Panc1 (cell line): ENCODE measurements at regions not wholly inside any gene's neighbourhood (a gene's known extent, or its start where the extent isn't known, plus 50 kb on each side); places are given as distances from the start of the nearest gene placed in this dataset.

ENCODE experiments used
- ATAC-seq: fragments of 200-7000 bp; cut with Tn5 transposase; 2 replicates; pipeline ENCODE4 v1.9.1; 2020; ENCODE audit warnings: mild to moderate bottlenecking, moderate library complexity
- BruUV-seq: library from RNA; stranded (reverse); fragments of 400-500 nt; replicated peaks from 2 replicates; lab custom pipeline; 2021; lab: Mats Ljungman, UMichigan
- CTCF ChIA-PET: fragments of 300-600 bp; sonication (Branson Sonifier 250); formaldehyde crosslinking; loops from one replicate; lab custom pipeline; 2022; ENCODE audit warnings: antibody characterized with exemption; lab: Charles Lee
- POLR2A ChIA-PET: fragments of 300-600 bp; sonication (Branson Sonifier 250); formaldehyde crosslinking; loops from one replicate; lab custom pipeline; 2022; ENCODE audit warnings: antibody characterized with exemption; lab: Charles Lee
- DNase-seq: peaks from one replicate; pipeline ENCODE4 v3.0.0-alpha.2; 2010; ENCODE audit warnings: low read depth, low spot score
- H3K27ac ChIP-seq: 2 replicates; pipeline ENCODE4 v1.5.1; 2011; ENCODE audit warnings: mild to moderate bottlenecking, low read length, inconsistent platforms
- H3K27me3 ChIP-seq: fragments of 200-500 bp; sonication (Bioruptor generic); 2 replicates; pipeline ENCODE4 v1.6.0; 2014; ENCODE audit warnings: low read length, inconsistent platforms; ENCODE audit not compliant: control insufficient read depth, insufficient read depth
- H3K36me3 ChIP-seq: fragments of 200-500 bp; sonication (Bioruptor generic); 2 replicates; pipeline ENCODE4 v1.5.1; 2014; ENCODE audit warnings: inconsistent platforms, mild to moderate bottlenecking, low read length, moderate library complexity; ENCODE audit not compliant: control insufficient read depth, insufficient read depth
- H3K4me1 ChIP-seq: 2 replicates; pipeline ENCODE4 v1.5.1; 2011; ENCODE audit warnings: inconsistent platforms, mild to moderate bottlenecking, low read length, moderate library complexity; ENCODE audit not compliant: control insufficient read depth, insufficient read depth
- H3K4me3 ChIP-seq, 2 experiments: 2 replicates each; pipeline ENCODE4 v1.5.1; 2011 to 2012; ENCODE audit warnings: low read depth in 2 of 2, low read length in 2 of 2, mild to moderate bottlenecking in 2 of 2, inconsistent platforms in 1 of 2, moderate library complexity in 1 of 2
- H3K9me3 ChIP-seq: fragments of 200-500 bp; sonication (Bioruptor generic); 2 replicates; pipeline ENCODE4 v1.5.1; 2014; ENCODE audit warnings: low read depth, mild to moderate bottlenecking, inconsistent platforms, low read length, moderate library complexity; ENCODE audit not compliant: control insufficient read depth, insufficient read depth
- POLR2AphosphoS5 ChIP-seq: IDR thresholded peaks from 2 replicates; pipeline ENCODE4 v1.6.1; 2012; ENCODE audit warnings: mild to moderate bottlenecking, low read depth, low read length, moderate library complexity
- SIN3A ChIP-seq: IDR thresholded peaks from 2 replicates; pipeline ENCODE4 v1.6.1; 2012; ENCODE audit warnings: low read depth, mild to moderate bottlenecking, low read length, moderate library complexity, borderline replicate concordance; ENCODE audit not compliant: insufficient read depth
- TCF7L2 ChIP-seq: IDR thresholded peaks from 2 replicates; pipeline ENCODE4 v1.6.1; 2011; ENCODE audit warnings: mild to moderate bottlenecking, low read depth, low read length, inconsistent platforms
- in situ Hi-C: cut with HindIII; loops from 2 replicates; pipeline ENCODE4 v1.10.0; 2016; ENCODE audit warnings: low sequenced_read_pairs, low pct_unique_long_range_greater_than_20kb
- intact Hi-C: fragments of 100-400 bp; cut with micrococcal nuclease; formaldehyde crosslinking; loops from one replicate; pipeline ENCODE4 v1.10.0; 2022; ENCODE audit not compliant: unreplicated experiment
- TF ChIP-seq, protein P1 (sequence below), 2 experiments: IDR thresholded peaks; 2 replicates each; pipeline ENCODE4 v1.6.1; 2011 to 2012; ENCODE audit warnings: low read depth in 2 of 2, control low read depth in 1 of 2, low read length in 1 of 2, mild to moderate bottlenecking in 1 of 2, moderate library complexity in 1 of 2; ENCODE audit not compliant: insufficient read depth in 1 of 2
- TF ChIP-seq, protein P2 (sequence below): fragments of 450-650 bp; IDR thresholded peaks from 2 replicates; pipeline ENCODE4 v1.5.1; 2017; ENCODE audit warnings: mild to moderate bottlenecking

DNA sequence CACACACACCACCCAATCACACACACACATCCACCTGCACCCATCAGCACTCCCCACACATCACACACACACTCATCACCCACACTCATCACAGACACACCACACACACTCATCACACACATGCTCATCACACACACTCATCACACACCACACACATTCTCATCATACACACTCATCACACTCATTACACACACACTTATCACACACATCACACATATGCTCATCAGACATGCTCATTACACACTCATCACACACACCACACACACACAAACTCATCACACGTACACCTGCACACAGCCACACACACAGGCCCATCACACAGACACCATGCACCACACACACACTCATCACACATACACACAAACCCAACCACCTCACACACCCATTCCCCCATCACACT is 107.5 kb upstream of the C14orf180 start:
- ATAC-seq (no peak), DNase-seq (no peak)
- intact Hi-C loops, result no loop called here
- Histone ChIP-seq H3K27ac (no peak overlapping the region), H3K27me3 (no peaks in the 10 kb centered on the region), H3K4me1 (no peaks in the 10 kb centered on the region), H3K9me3 (no peaks in the 10 kb centered on the region), H3K36me3 (no peaks in the 10 kb centered on the region), H3K4me3 (no peak overlapping the region)
- no TSS peak for BruUV-seq
- ChIA-PET POLR2A (no interaction called here), CTCF (no interaction called here)
- in situ Hi-C loops, result no loop called here
- TF ChIP-seq, protein P1, sequence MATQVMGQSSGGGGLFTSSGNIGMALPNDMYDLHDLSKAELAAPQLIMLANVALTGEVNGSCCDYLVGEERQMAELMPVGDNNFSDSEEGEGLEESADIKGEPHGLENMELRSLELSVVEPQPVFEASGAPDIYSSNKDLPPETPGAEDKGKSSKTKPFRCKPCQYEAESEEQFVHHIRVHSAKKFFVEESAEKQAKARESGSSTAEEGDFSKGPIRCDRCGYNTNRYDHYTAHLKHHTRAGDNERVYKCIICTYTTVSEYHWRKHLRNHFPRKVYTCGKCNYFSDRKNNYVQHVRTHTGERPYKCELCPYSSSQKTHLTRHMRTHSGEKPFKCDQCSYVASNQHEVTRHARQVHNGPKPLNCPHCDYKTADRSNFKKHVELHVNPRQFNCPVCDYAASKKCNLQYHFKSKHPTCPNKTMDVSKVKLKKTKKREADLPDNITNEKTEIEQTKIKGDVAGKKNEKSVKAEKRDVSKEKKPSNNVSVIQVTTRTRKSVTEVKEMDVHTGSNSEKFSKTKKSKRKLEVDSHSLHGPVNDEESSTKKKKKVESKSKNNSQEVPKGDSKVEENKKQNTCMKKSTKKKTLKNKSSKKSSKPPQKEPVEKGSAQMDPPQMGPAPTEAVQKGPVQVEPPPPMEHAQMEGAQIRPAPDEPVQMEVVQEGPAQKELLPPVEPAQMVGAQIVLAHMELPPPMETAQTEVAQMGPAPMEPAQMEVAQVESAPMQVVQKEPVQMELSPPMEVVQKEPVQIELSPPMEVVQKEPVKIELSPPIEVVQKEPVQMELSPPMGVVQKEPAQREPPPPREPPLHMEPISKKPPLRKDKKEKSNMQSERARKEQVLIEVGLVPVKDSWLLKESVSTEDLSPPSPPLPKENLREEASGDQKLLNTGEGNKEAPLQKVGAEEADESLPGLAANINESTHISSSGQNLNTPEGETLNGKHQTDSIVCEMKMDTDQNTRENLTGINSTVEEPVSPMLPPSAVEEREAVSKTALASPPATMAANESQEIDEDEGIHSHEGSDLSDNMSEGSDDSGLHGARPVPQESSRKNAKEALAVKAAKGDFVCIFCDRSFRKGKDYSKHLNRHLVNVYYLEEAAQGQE (IDR thresholded peaks at IDR 0.05; ENCODE audit: insufficient read depth in 1 of 2, low read depth in 2 of 2, low read length in 1 of 2), result no peak
- TF ChIP-seq SIN3A (no peak), POLR2AphosphoS5 (no peak), TCF7L2 (no peak)
- TF ChIP-seq, protein P2, sequence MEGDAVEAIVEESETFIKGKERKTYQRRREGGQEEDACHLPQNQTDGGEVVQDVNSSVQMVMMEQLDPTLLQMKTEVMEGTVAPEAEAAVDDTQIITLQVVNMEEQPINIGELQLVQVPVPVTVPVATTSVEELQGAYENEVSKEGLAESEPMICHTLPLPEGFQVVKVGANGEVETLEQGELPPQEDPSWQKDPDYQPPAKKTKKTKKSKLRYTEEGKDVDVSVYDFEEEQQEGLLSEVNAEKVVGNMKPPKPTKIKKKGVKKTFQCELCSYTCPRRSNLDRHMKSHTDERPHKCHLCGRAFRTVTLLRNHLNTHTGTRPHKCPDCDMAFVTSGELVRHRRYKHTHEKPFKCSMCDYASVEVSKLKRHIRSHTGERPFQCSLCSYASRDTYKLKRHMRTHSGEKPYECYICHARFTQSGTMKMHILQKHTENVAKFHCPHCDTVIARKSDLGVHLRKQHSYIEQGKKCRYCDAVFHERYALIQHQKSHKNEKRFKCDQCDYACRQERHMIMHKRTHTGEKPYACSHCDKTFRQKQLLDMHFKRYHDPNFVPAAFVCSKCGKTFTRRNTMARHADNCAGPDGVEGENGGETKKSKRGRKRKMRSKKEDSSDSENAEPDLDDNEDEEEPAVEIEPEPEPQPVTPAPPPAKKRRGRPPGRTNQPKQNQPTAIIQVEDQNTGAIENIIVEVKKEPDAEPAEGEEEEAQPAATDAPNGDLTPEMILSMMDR, result no peak

DNA sequence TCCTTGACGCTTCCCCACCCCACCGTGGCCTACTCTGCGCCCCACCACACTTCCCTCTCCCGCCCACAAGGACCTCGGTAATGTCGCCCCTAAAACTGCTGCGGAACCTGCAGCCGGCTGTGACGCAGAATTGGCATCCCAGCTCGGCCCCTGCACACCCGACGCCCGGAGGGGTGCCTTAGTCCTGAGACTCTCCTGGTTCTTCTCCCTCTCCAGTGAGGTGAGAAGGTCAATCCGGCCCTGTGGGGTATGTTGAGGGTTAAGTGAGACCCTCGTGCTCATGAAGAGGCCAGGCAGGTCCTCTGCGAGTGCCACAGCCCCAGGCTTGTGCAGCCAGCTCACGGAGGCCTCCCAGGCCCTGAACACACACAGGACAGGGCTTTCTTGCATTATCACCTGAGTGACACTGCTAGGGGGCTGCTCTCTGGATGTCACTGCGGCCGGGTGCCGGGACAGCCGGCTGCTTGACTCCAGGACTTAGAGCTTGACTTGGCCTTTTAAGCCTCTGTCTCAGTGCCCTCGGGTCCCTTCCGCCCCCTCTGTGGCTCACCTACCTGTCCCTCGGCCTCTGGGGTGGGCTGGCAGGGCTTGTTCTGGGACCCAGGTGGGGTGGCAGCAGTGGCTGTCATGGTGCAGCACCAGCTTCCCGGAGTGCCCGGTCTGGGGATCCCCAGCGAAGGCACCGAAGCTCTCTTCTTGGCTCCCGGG is 106.9 kb upstream of the C14orf180 start:
- Histone ChIP-seq H3K4me3 (no peak overlapping the region), H3K27me3 (no peaks in the 10 kb centered on the region), H3K4me1 (no peaks in the 10 kb centered on the region), H3K27ac (no peak overlapping the region), H3K36me3 (no peaks in the 10 kb centered on the region), H3K9me3 (no peaks in the 10 kb centered on the region)
- intact Hi-C loops (no loop called here), in situ Hi-C loops (no loop called here)
- TF ChIP-seq, protein P2, result no peak
- no peak for TF ChIP-seq SIN3A
- TF ChIP-seq POLR2AphosphoS5, result no peak
- TF ChIP-seq, protein P1 (IDR thresholded peaks at IDR 0.05; ENCODE audit: insufficient read depth in 1 of 2, low read depth in 2 of 2, low read length in 1 of 2), result no peak
- TF ChIP-seq TCF7L2, result no peak
- DNase-seq, result no peak
- ChIA-PET POLR2A (no interaction called here), CTCF (no interaction called here)
- no TSS peak for BruUV-seq
- ATAC-seq, result no peak
